Panc1 (cell line): ENCODE measurements at regions not wholly inside any gene's neighbourhood (a gene's known extent, or its start where the extent isn't known, plus 50 kb on each side); places are given as distances from the start of the nearest gene placed in this dataset.

Experiments
- ATAC-seq: fragments of 200-7000 bp; cut with Tn5 transposase; 2 replicates; pipeline ENCODE4 v1.9.1; 2020; ENCODE audit warnings: mild to moderate bottlenecking, moderate library complexity
- BruUV-seq: library from RNA; stranded (reverse); fragments of 400-500 nt; replicated peaks from 2 replicates; lab custom pipeline; 2021; lab: Mats Ljungman, UMichigan
- CTCF ChIA-PET: fragments of 300-600 bp; sonication (Branson Sonifier 250); formaldehyde crosslinking; loops from one replicate; lab custom pipeline; 2022; ENCODE audit warnings: antibody characterized with exemption; lab: Charles Lee
- POLR2A ChIA-PET: fragments of 300-600 bp; sonication (Branson Sonifier 250); formaldehyde crosslinking; loops from one replicate; lab custom pipeline; 2022; ENCODE audit warnings: antibody characterized with exemption; lab: Charles Lee
- DNase-seq: peaks from one replicate; pipeline ENCODE4 v3.0.0-alpha.2; 2010; ENCODE audit warnings: low read depth, low spot score
- H3K27ac ChIP-seq: 2 replicates; pipeline ENCODE4 v1.5.1; 2011; ENCODE audit warnings: mild to moderate bottlenecking, low read length, inconsistent platforms
- H3K27me3 ChIP-seq: fragments of 200-500 bp; sonication (Bioruptor generic); 2 replicates; pipeline ENCODE4 v1.6.0; 2014; ENCODE audit warnings: low read length, inconsistent platforms; ENCODE audit not compliant: control insufficient read depth, insufficient read depth
- H3K36me3 ChIP-seq: fragments of 200-500 bp; sonication (Bioruptor generic); 2 replicates; pipeline ENCODE4 v1.5.1; 2014; ENCODE audit warnings: inconsistent platforms, mild to moderate bottlenecking, low read length, moderate library complexity; ENCODE audit not compliant: control insufficient read depth, insufficient read depth
- H3K4me1 ChIP-seq: 2 replicates; pipeline ENCODE4 v1.5.1; 2011; ENCODE audit warnings: inconsistent platforms, mild to moderate bottlenecking, low read length, moderate library complexity; ENCODE audit not compliant: control insufficient read depth, insufficient read depth
- H3K4me3 ChIP-seq, 2 experiments: 2 replicates each; pipeline ENCODE4 v1.5.1; 2011 to 2012; ENCODE audit warnings: low read depth in 2 of 2, low read length in 2 of 2, mild to moderate bottlenecking in 2 of 2, inconsistent platforms in 1 of 2, moderate library complexity in 1 of 2
- H3K9me3 ChIP-seq: fragments of 200-500 bp; sonication (Bioruptor generic); 2 replicates; pipeline ENCODE4 v1.5.1; 2014; ENCODE audit warnings: low read depth, mild to moderate bottlenecking, inconsistent platforms, low read length, moderate library complexity; ENCODE audit not compliant: control insufficient read depth, insufficient read depth
- POLR2AphosphoS5 ChIP-seq: IDR thresholded peaks from 2 replicates; pipeline ENCODE4 v1.6.1; 2012; ENCODE audit warnings: mild to moderate bottlenecking, low read depth, low read length, moderate library complexity
- SIN3A ChIP-seq: IDR thresholded peaks from 2 replicates; pipeline ENCODE4 v1.6.1; 2012; ENCODE audit warnings: low read depth, mild to moderate bottlenecking, low read length, moderate library complexity, borderline replicate concordance; ENCODE audit not compliant: insufficient read depth
- TCF7L2 ChIP-seq: IDR thresholded peaks from 2 replicates; pipeline ENCODE4 v1.6.1; 2011; ENCODE audit warnings: mild to moderate bottlenecking, low read depth, low read length, inconsistent platforms
- in situ Hi-C: cut with HindIII; loops from 2 replicates; pipeline ENCODE4 v1.10.0; 2016; ENCODE audit warnings: low sequenced_read_pairs, low pct_unique_long_range_greater_than_20kb
- intact Hi-C: fragments of 100-400 bp; cut with micrococcal nuclease; formaldehyde crosslinking; loops from one replicate; pipeline ENCODE4 v1.10.0; 2022; ENCODE audit not compliant: unreplicated experiment
- TF ChIP-seq, protein P1 (sequence below): fragments of 450-650 bp; IDR thresholded peaks from 2 replicates; pipeline ENCODE4 v1.5.1; 2017; ENCODE audit warnings: mild to moderate bottlenecking
- TF ChIP-seq, protein P2 (sequence below), 2 experiments: IDR thresholded peaks; 2 replicates each; pipeline ENCODE4 v1.6.1; 2011 to 2012; ENCODE audit warnings: low read depth in 2 of 2, control low read depth in 1 of 2, low read length in 1 of 2, mild to moderate bottlenecking in 1 of 2, moderate library complexity in 1 of 2; ENCODE audit not compliant: insufficient read depth in 1 of 2

DNA sequence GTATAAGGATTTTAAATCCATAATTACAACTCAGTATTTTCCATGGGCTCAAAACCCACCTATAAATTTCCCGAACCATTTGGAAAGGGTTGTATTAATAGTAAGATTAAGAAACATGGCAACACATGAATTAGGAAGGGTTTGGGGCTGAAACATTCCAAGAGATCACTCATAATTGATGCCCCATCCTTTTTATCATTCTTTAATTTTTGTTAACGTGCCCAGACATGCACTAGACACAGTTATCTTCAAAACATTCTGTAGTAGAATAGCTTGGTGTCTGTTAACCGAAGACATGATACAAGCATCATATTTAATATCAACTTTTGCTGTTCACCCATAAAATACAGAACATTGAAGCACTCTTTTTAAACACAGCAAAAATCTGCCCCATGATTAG is 106.8 kb upstream of the FRMD6 start:
- POLR2A ChIA-PET: no interaction called here
- no peaks in the 10 kb centered on the region for H3K9me3 ChIP-seq
- in situ Hi-C loops (no loop called here), intact Hi-C loops (no loop called here)
- TF ChIP-seq, protein P1, sequence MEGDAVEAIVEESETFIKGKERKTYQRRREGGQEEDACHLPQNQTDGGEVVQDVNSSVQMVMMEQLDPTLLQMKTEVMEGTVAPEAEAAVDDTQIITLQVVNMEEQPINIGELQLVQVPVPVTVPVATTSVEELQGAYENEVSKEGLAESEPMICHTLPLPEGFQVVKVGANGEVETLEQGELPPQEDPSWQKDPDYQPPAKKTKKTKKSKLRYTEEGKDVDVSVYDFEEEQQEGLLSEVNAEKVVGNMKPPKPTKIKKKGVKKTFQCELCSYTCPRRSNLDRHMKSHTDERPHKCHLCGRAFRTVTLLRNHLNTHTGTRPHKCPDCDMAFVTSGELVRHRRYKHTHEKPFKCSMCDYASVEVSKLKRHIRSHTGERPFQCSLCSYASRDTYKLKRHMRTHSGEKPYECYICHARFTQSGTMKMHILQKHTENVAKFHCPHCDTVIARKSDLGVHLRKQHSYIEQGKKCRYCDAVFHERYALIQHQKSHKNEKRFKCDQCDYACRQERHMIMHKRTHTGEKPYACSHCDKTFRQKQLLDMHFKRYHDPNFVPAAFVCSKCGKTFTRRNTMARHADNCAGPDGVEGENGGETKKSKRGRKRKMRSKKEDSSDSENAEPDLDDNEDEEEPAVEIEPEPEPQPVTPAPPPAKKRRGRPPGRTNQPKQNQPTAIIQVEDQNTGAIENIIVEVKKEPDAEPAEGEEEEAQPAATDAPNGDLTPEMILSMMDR: no peak
- TF ChIP-seq POLR2AphosphoS5: no peak
- no peak for TF ChIP-seq SIN3A
- no peak for TF ChIP-seq TCF7L2
- BruUV-seq: no TSS peak
- CTCF ChIA-PET: no interaction called here
- DNase-seq: no peak
- H3K27ac ChIP-seq: peak overlapping the region; percentile 85
- H3K27me3 ChIP-seq: no peaks in the 10 kb centered on the region
- ATAC-seq: no peak
- peaks cover 24% of the 10 kb centered on the region for H3K4me1 ChIP-seq
- H3K36me3 ChIP-seq: no peaks in the 10 kb centered on the region; the same call in 1 of the 2 replicates
- H3K4me3 ChIP-seq: peak overlapping the region in 1 of 2 experiments; percentile 21; a peak in 1 of 4 replicates

DNA sequence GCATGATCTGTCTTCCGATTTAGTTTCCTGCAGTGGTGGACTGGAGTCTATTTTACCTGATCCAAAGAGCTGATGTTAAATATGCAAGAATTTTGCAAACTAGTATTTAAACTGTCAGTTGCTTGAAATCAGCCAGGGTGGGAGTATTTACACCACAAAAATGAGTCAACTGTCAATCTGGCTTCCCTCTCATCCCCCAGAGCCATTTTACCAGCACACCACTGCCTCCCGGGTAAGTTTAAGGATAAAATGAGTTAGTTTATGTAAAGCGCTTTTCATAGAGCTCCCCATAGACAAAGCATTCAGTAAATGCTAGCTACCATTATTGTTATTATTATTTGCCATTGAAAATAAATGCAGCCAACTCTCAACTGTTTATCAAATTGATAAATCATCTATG is 106.3 kb upstream of the FRMD6 start:
- TF ChIP-seq SIN3A (no peak), TCF7L2 (no peak), POLR2AphosphoS5 (no peak)
- TF ChIP-seq, protein P2, sequence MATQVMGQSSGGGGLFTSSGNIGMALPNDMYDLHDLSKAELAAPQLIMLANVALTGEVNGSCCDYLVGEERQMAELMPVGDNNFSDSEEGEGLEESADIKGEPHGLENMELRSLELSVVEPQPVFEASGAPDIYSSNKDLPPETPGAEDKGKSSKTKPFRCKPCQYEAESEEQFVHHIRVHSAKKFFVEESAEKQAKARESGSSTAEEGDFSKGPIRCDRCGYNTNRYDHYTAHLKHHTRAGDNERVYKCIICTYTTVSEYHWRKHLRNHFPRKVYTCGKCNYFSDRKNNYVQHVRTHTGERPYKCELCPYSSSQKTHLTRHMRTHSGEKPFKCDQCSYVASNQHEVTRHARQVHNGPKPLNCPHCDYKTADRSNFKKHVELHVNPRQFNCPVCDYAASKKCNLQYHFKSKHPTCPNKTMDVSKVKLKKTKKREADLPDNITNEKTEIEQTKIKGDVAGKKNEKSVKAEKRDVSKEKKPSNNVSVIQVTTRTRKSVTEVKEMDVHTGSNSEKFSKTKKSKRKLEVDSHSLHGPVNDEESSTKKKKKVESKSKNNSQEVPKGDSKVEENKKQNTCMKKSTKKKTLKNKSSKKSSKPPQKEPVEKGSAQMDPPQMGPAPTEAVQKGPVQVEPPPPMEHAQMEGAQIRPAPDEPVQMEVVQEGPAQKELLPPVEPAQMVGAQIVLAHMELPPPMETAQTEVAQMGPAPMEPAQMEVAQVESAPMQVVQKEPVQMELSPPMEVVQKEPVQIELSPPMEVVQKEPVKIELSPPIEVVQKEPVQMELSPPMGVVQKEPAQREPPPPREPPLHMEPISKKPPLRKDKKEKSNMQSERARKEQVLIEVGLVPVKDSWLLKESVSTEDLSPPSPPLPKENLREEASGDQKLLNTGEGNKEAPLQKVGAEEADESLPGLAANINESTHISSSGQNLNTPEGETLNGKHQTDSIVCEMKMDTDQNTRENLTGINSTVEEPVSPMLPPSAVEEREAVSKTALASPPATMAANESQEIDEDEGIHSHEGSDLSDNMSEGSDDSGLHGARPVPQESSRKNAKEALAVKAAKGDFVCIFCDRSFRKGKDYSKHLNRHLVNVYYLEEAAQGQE (IDR thresholded peaks at IDR 0.05; ENCODE audit: insufficient read depth in 1 of 2, low read depth in 2 of 2, low read length in 1 of 2): no peak
- TF ChIP-seq, protein P1: no peak
- Histone ChIP-seq H3K36me3 (no peaks in the 10 kb centered on the region; the same call in 1 of the 2 replicates), H3K27me3 (no peaks in the 10 kb centered on the region), H3K27ac (peak overlapping the region; percentile 85), H3K4me1 (peaks cover 24% of the 10 kb centered on the region), H3K9me3 (no peaks in the 10 kb centered on the region), H3K4me3 (peak overlapping the region in 1 of 2 experiments; percentile 21; a peak in 1 of 4 replicates)
- intact Hi-C loops (no loop called here), in situ Hi-C loops (no loop called here)
- DNase-seq (no peak), ATAC-seq (0 out of 2 replicates have a peak, but pooled peaks have one; percentile 5)
- POLR2A ChIA-PET: no interaction called here
- BruUV-seq: no TSS peak
- CTCF ChIA-PET: interaction anchor here (0.5 kb wide), 1 partner anchor 101 kb away, joined by 7 read pairs; no protein-coding TSS in a partner anchor
